KMS-11 (cell line): ENCODE measurements at regions not wholly inside any gene's neighbourhood (a gene's known extent, or its start where the extent isn't known, plus 50 kb on each side); places are given as distances from the start of the nearest gene placed in this dataset.

ENCODE experiments used
- H2AFZ ChIP-seq: fragments of 200-600 bp; sonication (generic); 2 replicates; pipeline ENCODE4 v1.6.1; 2016; ENCODE audit warnings: antibody characterized with exemption, mixed run types, low read depth
- H3K27ac ChIP-seq: fragments of 200-600 bp; sonication (generic); 2 replicates; pipeline ENCODE4 v1.6.1; 2016; ENCODE audit warnings: mild to moderate bottlenecking, mixed run types
- H3K27me3 ChIP-seq: fragments of 200-600 bp; sonication (generic); 2 replicates; pipeline ENCODE4 v1.6.1; 2017; ENCODE audit warnings: mild to moderate bottlenecking, low read depth, mixed run types, moderate library complexity; ENCODE audit not compliant: insufficient read depth
- H3K36me3 ChIP-seq: fragments of 200-600 bp; sonication (generic); 2 replicates; pipeline ENCODE4 v1.6.1; 2017; ENCODE audit warnings: mild to moderate bottlenecking, mixed run types; ENCODE audit not compliant: insufficient read depth
- H3K4me1 ChIP-seq: fragments of 200-600 bp; sonication (generic); 2 replicates; pipeline ENCODE4 v1.6.1; 2016; ENCODE audit warnings: mild to moderate bottlenecking, low read depth, mixed run types; ENCODE audit not compliant: poor library complexity, severe bottlenecking
- H3K4me2 ChIP-seq: fragments of 200-600 bp; sonication (generic); 2 replicates; pipeline ENCODE4 v1.7.0; 2016; ENCODE audit warnings: mild to moderate bottlenecking, mixed run types
- H3K4me3 ChIP-seq: fragments of 200-600 bp; sonication (generic); IDR thresholded peaks from 2 replicates; pipeline ENCODE4 v1.6.1; 2017; ENCODE audit warnings: low read depth, low read length, mixed read lengths; ENCODE audit not compliant: insufficient read depth
- H3K79me2 ChIP-seq: fragments of 200-600 bp; sonication (generic); 2 replicates; pipeline ENCODE4 v1.6.1; 2016; ENCODE audit warnings: low read depth, mixed run types; ENCODE audit not compliant: insufficient read depth
- H3K9ac ChIP-seq: fragments of 200-600 bp; sonication (generic); 2 replicates; pipeline ENCODE4 v1.6.1; 2016; ENCODE audit warnings: mild to moderate bottlenecking, mixed run types
- H4K20me1 ChIP-seq: fragments of 200-600 bp; sonication (generic); 2 replicates; pipeline ENCODE4 v1.6.1; 2016; ENCODE audit warnings: mild to moderate bottlenecking, mixed run types; ENCODE audit not compliant: insufficient read depth
- CTCF ChIP-seq: fragments of 200-600 bp; sonication (generic); conservative IDR thresholded peaks from 2 replicates; pipeline ENCODE4 v1.6.1; 2017; ENCODE audit warnings: low read depth, mild to moderate bottlenecking, antibody characterized with exemption, low read length, moderate library complexity, mixed read lengths

GRCh38 chr7:84450772-84451171 is 256.2 kb upstream of the SEMA3A start:
- peaks cover 2% of the 10 kb centered on the region for H3K4me1 ChIP-seq
- no peaks in the 10 kb centered on the region for H3K79me2 ChIP-seq
- H3K27me3 ChIP-seq = no peaks in the 10 kb centered on the region
- H4K20me1 ChIP-seq = no peaks in the 10 kb centered on the region
- no peaks in the 10 kb centered on the region for H3K36me3 ChIP-seq
- no peak for TF ChIP-seq CTCF
- no peak overlapping the region for H3K9ac ChIP-seq
- no peak overlapping the region for H3K4me2 ChIP-seq
- H3K4me3 ChIP-seq = no peak overlapping the region
- no peak overlapping the region for H3K27ac ChIP-seq
- H2AFZ ChIP-seq = no peak overlapping the region

- no peaks in the 10 kb centered on the region for H3K27me3 ChIP-seq
- no peaks in the 10 kb centered on the region for H3K79me2 ChIP-seq
- no peak overlapping the region for H3K4me2 ChIP-seq
- H3K36me3 ChIP-seq = no peaks in the 10 kb centered on the region
- H3K9ac ChIP-seq = no peak overlapping the region
- peaks cover 3% of the 10 kb centered on the region for H3K4me1 ChIP-seq
- H3K27ac ChIP-seq = no peak overlapping the region
- no peak overlapping the region for H3K4me3 ChIP-seq
- H4K20me1 ChIP-seq = no peaks in the 10 kb centered on the region
- TF ChIP-seq CTCF = no peak
- no peak overlapping the region for H2AFZ ChIP-seq
Measured at GRCh38 chr7:84447636-84448293, 253.2 kb upstream of the SEMA3A start.

- Histone ChIP-seq H3K4me2 (no peak overlapping the region), H3K4me1 (peaks cover 3% of the 10 kb centered on the region), H3K79me2 (no peaks in the 10 kb centered on the region), H3K27me3 (no peaks in the 10 kb centered on the region), H3K27ac (no peak overlapping the region), H3K4me3 (no peak overlapping the region), H3K36me3 (no peaks in the 10 kb centered on the region), H2AFZ (no peak overlapping the region), H4K20me1 (no peaks in the 10 kb centered on the region), H3K9ac (no peak overlapping the region)
- no peak for TF ChIP-seq CTCF
Measured at GRCh38 chr7:84446991-84447480, 252.4 kb upstream of the SEMA3A start.

- no peak for TF ChIP-seq CTCF
- no peaks in the 10 kb centered on the region; the same call in 1 of the 2 replicates for H4K20me1 ChIP-seq
- no peak overlapping the region for H3K9ac ChIP-seq
- no peaks in the 10 kb centered on the region for H3K79me2 ChIP-seq
- no peak overlapping the region for H3K4me2 ChIP-seq
- no peaks in the 10 kb centered on the region for H3K4me1 ChIP-seq
- no peaks in the 10 kb centered on the region for H3K36me3 ChIP-seq
- H3K4me3 ChIP-seq = no peak overlapping the region
- no peak overlapping the region for H2AFZ ChIP-seq
- no peaks in the 10 kb centered on the region for H3K27me3 ChIP-seq
- H3K27ac ChIP-seq = no peak overlapping the region
Measured at GRCh38 chr7:84425702-84426259, 231.2 kb upstream of the SEMA3A start.
